ENCODE measurements at regions not wholly inside any gene's neighbourhood (a gene's known extent, or its start where the extent isn't known, plus 50 kb on each side); places are given as distances from the start of the nearest gene placed in this dataset.

- no peak for TF ChIP-seq CTCF (IDR thresholded peaks at IDR 0.05; ENCODE audit: unreplicated experiment)
- no peaks in the 10 kb centered on the region for H3K4me1 Mint-ChIP-seq (ENCODE audit: insufficient read depth, unreplicated experiment)
- no peaks in the 10 kb centered on the region for H3K27me3 Mint-ChIP-seq (ENCODE audit: insufficient read depth, unreplicated experiment)
- no peak for DNase-seq (ENCODE audit: unreplicated experiment)
- H3K9me3 Mint-ChIP-seq (ENCODE audit: unreplicated experiment) = no peaks in the 10 kb centered on the region
- H3K27ac Mint-ChIP-seq (ENCODE audit: low read depth, unreplicated experiment) = no peak overlapping the region
- ChIA-PET POLR2A (no interaction called here), CTCF (no interaction called here)
- H3K4me3 Mint-ChIP-seq (ENCODE audit: unreplicated experiment) = no peak overlapping the region
- BruUV-seq (replicated peaks) = no TSS peak
- intact Hi-C loops (cut with micrococcal nuclease) = no loop called here
- no peaks in the 10 kb centered on the region for H3K36me3 Mint-ChIP-seq (ENCODE audit: insufficient read depth, unreplicated experiment)
Observed at GRCh38 chr22:27627901-27628300, 173.7 kb downstream of the MN1 start.

- H3K27me3 Mint-ChIP-seq (ENCODE audit: insufficient read depth, unreplicated experiment) = no peaks in the 10 kb centered on the region
- TF ChIP-seq CTCF (IDR thresholded peaks at IDR 0.05; ENCODE audit: unreplicated experiment) = no peak
- intact Hi-C loops (cut with micrococcal nuclease) = no loop called here
- no peaks in the 10 kb centered on the region for H3K4me1 Mint-ChIP-seq (ENCODE audit: insufficient read depth, unreplicated experiment)
- no peaks in the 10 kb centered on the region for H3K9me3 Mint-ChIP-seq (ENCODE audit: unreplicated experiment)
- no peak overlapping the region for H3K4me3 Mint-ChIP-seq (ENCODE audit: unreplicated experiment)
- H3K27ac Mint-ChIP-seq (ENCODE audit: low read depth, unreplicated experiment) = no peak overlapping the region
- DNase-seq (ENCODE audit: unreplicated experiment) = no peak
- no peaks in the 10 kb centered on the region for H3K36me3 Mint-ChIP-seq (ENCODE audit: insufficient read depth, unreplicated experiment)
- ChIA-PET POLR2A (no interaction called here), CTCF (interaction anchor here (0.6 kb wide), 1 partner anchor 1493 kb away, joined by 3 read pairs; no protein-coding TSS in a partner anchor)
- no TSS peak for BruUV-seq (replicated peaks)
Observed at GRCh38 chr22:27628341-27628740, 173.2 kb downstream of the MN1 start.

- BruUV-seq (replicated peaks) = no TSS peak
- no peak overlapping the region for H3K27ac Mint-ChIP-seq (ENCODE audit: low read depth, unreplicated experiment)
- intact Hi-C loops (cut with micrococcal nuclease) = no loop called here
- no peak for DNase-seq (ENCODE audit: unreplicated experiment)
- H3K4me1 Mint-ChIP-seq (ENCODE audit: insufficient read depth, unreplicated experiment) = no peaks in the 10 kb centered on the region
- no peaks in the 10 kb centered on the region for H3K27me3 Mint-ChIP-seq (ENCODE audit: insufficient read depth, unreplicated experiment)
- H3K36me3 Mint-ChIP-seq (ENCODE audit: insufficient read depth, unreplicated experiment) = no peaks in the 10 kb centered on the region
- CTCF ChIA-PET = interaction anchor here (0.6 to 0.7 kb wide), 2 partner anchors 487 to 1492 kb away, joined by 3 read pairs; no protein-coding TSS in a partner anchor
- no peak for TF ChIP-seq CTCF (IDR thresholded peaks at IDR 0.05; ENCODE audit: unreplicated experiment)
- H3K4me3 Mint-ChIP-seq (ENCODE audit: unreplicated experiment) = no peak overlapping the region
- H3K9me3 Mint-ChIP-seq (ENCODE audit: unreplicated experiment) = no peaks in the 10 kb centered on the region
- POLR2A ChIA-PET = no interaction called here
Observed at GRCh38 chr22:27628891-27629631, 172.5 kb downstream of the MN1 start.

- H3K27ac Mint-ChIP-seq (ENCODE audit: low read depth, unreplicated experiment) = no peak overlapping the region
- H3K27me3 Mint-ChIP-seq (ENCODE audit: insufficient read depth, unreplicated experiment) = no peaks in the 10 kb centered on the region
- H3K36me3 Mint-ChIP-seq (ENCODE audit: insufficient read depth, unreplicated experiment) = no peaks in the 10 kb centered on the region
- ChIA-PET POLR2A (no interaction called here), CTCF (interaction anchor here (0.7 kb wide), 1 partner anchor 488 kb away, joined by 3 read pairs; no protein-coding TSS in a partner anchor)
- no peak for TF ChIP-seq CTCF (IDR thresholded peaks at IDR 0.05; ENCODE audit: unreplicated experiment)
- H3K4me3 Mint-ChIP-seq (ENCODE audit: unreplicated experiment) = no peak overlapping the region
- intact Hi-C loops (cut with micrococcal nuclease) = no loop called here
- no peak for DNase-seq (ENCODE audit: unreplicated experiment)
- H3K9me3 Mint-ChIP-seq (ENCODE audit: unreplicated experiment) = no peaks in the 10 kb centered on the region
- BruUV-seq (replicated peaks) = no TSS peak
- no peaks in the 10 kb centered on the region for H3K4me1 Mint-ChIP-seq (ENCODE audit: insufficient read depth, unreplicated experiment)
Observed at GRCh38 chr22:27629908-27630673, 171.5 kb downstream of the MN1 start.
